GM18951 (cell line): ENCODE measurements at regions not wholly inside any gene's neighbourhood (a gene's known extent, or its start where the extent isn't known, plus 50 kb on each side); places are given as distances from the start of the nearest gene placed in this dataset.

ENCODE experiments used
- POLR2A ChIP-seq: IDR thresholded peaks from 4 replicates; pipeline ENCODE4 v1.6.1; 2011; ENCODE audit warnings: mild to moderate bottlenecking; ENCODE audit not compliant: insufficient read length, insufficient read depth; ENCODE audit errors: extremely low read depth
- in situ Hi-C: fragments of 300-500 bp; cut with MboI; formaldehyde crosslinking; loops from one replicate; pipeline ENCODE4 v1.12.0; 2022; ENCODE audit warnings: low sequenced_read_pairs, mixed read lengths, inconsistent platforms; ENCODE audit not compliant: unreplicated experiment

DNA sequence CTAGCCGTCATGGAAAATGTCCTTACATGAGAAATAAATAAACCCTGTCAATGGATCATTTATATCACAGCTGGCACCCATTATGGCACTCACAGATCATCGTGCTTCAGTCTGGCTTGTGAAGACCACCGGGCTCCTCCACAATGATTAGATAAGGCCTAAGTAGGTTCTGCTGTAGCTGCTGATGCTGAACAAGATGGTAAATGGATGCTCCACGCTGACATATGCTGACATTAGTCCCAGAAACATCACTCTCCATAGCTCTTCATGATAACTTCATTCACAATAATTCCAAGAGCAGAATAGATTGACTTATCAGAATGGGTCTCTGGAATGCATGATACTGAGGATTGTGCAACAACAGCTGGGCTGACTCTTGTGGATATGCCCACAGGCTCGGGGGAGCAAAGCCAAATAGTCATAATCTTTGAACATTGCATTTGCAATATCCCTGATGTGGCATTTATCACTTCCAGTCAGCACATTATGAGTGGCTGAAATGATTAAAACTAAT lies 63.8 kb upstream of the RXFP2 start:
- in situ Hi-C loops: no loop called here
- no peak for TF ChIP-seq POLR2A

- no peak for TF ChIP-seq POLR2A
- in situ Hi-C loops: no loop called here
Observed at GRCh38 chr13:31681133-31681532, 58.2 kb upstream of the RXFP2 start.

- in situ Hi-C loops: no loop called here
- TF ChIP-seq POLR2A: no peak
Observed at GRCh38 chr13:31684466-31684865, 54.9 kb upstream of the RXFP2 start.

GRCh38 chr13:31686670-31687425 lies 52.5 kb upstream of the RXFP2 start:
- in situ Hi-C loops: no loop called here
- no peak for TF ChIP-seq POLR2A
